ENCODE measurements at regions not wholly inside any gene's neighbourhood (a gene's known extent, or its start where the extent isn't known, plus 50 kb on each side); places are given as distances from the start of the nearest gene placed in this dataset.

DNA sequence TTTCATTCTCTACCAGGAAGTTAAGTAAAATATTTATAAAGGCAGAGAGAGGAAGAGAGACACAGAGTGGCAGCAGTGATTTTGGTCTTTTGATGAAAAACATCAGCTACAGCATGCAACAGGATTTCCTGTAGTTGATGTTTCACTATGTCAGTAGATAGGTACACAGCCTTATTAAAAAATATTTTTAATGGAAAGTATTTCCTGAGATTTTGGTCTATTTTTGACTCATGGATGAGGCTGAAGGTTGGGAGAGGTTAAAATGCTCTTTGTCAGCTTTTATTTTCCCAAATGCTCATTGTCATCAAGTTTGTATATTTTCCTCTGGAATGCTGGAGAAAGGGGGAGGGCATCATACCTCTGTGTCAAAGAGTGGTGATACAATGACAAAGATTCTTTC, 1112.5 kb downstream of the CBLN2 start:
- H3K4me3 ChIP-seq (ENCODE audit: low read length), result no peak overlapping the region
- ATAC-seq (no peak), DNase-seq (no peak)
- no peaks in the 10 kb centered on the region for H3K4me1 ChIP-seq (ENCODE audit: control insufficient read depth, insufficient read depth, low read length)
- intact Hi-C loops (cut with DNase I), result no loop called here
- H3K27me3 ChIP-seq (ENCODE audit: control insufficient read depth, insufficient read depth), result no peaks in the 10 kb centered on the region
- H3K27ac ChIP-seq (ENCODE audit: low read length), result no peak overlapping the region
- no peaks in the 10 kb centered on the region for H3K9me3 ChIP-seq (ENCODE audit: control insufficient read depth, low read length)

- no peak for ATAC-seq
- 65% methylated on average over 5 of the region's 5 CpGs for WGBS
- Histone ChIP-seq H3K9me3 (ENCODE audit: control insufficient read depth, low read length) (no peaks in the 10 kb centered on the region), H3K4me3 (ENCODE audit: low read length) (no peak overlapping the region), H3K27ac (ENCODE audit: low read length) (no peak overlapping the region), H3K4me1 (ENCODE audit: control insufficient read depth, insufficient read depth, low read length) (no peaks in the 10 kb centered on the region), H3K27me3 (ENCODE audit: control insufficient read depth, insufficient read depth) (no peaks in the 10 kb centered on the region)
- intact Hi-C loops (cut with DNase I), result no loop called here
- no peak for DNase-seq
These were observed 1113.0 kb downstream of the CBLN2 start for GRCh38 chr18:71431171-71431570.

DNA sequence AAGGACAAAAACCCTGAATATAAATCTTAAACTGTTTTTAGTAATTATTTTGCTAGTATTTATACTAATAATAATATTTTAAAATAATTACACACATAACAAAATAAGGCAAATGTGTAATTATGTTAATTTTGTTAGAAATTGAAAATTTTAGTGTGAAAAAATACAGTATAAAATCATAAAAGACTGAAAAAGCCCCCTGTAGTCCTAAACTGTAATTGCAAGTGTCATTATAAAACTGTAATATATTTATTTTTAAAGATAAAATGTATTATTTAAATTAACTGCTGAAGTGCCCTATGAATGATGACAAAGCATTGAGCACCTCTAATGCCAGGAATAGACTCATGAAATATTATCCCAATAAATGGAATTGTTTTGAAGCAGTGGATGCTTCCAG, 1117.7 kb downstream of the CBLN2 start:
- Histone ChIP-seq H3K4me1 (ENCODE audit: control insufficient read depth, insufficient read depth, low read length) (no peaks in the 10 kb centered on the region), H3K9me3 (ENCODE audit: control insufficient read depth, low read length) (no peaks in the 10 kb centered on the region), H3K27me3 (ENCODE audit: control insufficient read depth, insufficient read depth) (no peaks in the 10 kb centered on the region), H3K4me3 (ENCODE audit: low read length) (no peak overlapping the region), H3K27ac (ENCODE audit: low read length) (no peak overlapping the region)
- ATAC-seq, result no peak
- no peak for DNase-seq
- intact Hi-C loops (cut with DNase I), result no loop called here

GRCh38 chr18:71405169-71405809, 1116.4 kb downstream of the SOCS6 start:
- DNase-seq (no peak), ATAC-seq (no peak)
- Histone ChIP-seq H3K4me1 (ENCODE audit: control insufficient read depth, insufficient read depth, low read length) (no peaks in the 10 kb centered on the region), H3K27ac (ENCODE audit: low read length) (no peak overlapping the region), H3K9me3 (ENCODE audit: control insufficient read depth, low read length) (no peaks in the 10 kb centered on the region), H3K4me3 (ENCODE audit: low read length) (no peak overlapping the region), H3K27me3 (ENCODE audit: control insufficient read depth, insufficient read depth) (no peaks in the 10 kb centered on the region)
- 71% methylated on average over 8 of the region's 8 CpGs for WGBS
- intact Hi-C loops (cut with DNase I), result no loop called here

- Histone ChIP-seq H3K27me3 (ENCODE audit: control insufficient read depth, insufficient read depth) (no peaks in the 10 kb centered on the region), H3K4me1 (ENCODE audit: control insufficient read depth, insufficient read depth, low read length) (no peaks in the 10 kb centered on the region), H3K4me3 (ENCODE audit: low read length) (no peak overlapping the region), H3K27ac (ENCODE audit: low read length) (no peak overlapping the region), H3K9me3 (ENCODE audit: control insufficient read depth, low read length) (no peaks in the 10 kb centered on the region)
- no peak for DNase-seq
- WGBS, result 73% methylated on average over 2 of the region's 2 CpGs
- no peak for ATAC-seq
- intact Hi-C loops (cut with DNase I), result no loop called here
These were observed 1114.7 kb downstream of the SOCS6 start for GRCh38 chr18:71403501-71403900.

DNA sequence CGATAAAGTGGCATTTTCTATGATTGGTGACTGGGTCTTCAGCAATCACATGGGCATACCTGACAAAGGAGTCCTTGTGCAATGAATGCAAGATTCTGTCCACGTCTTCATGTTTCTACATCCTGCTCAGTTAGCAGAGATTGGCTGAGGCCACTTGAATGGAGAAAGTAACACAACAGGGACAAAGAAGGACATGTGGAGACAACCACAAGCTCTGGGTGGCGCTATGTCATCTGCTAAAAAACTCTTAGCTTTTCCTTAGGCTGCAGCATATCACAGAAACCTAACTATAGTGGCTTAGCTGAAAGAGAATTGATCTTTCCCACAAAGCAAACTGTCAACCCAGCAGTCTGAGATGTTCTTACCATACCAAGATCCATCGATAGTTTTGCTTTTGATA, 1109.7 kb downstream of the SOCS6 start:
- 45% methylated on average over 4 of the region's 4 CpGs for WGBS
- DNase-seq (no peak), ATAC-seq (no peak)
- H3K27me3 ChIP-seq (ENCODE audit: control insufficient read depth, insufficient read depth), result no peaks in the 10 kb centered on the region
- intact Hi-C loops (cut with DNase I), result no loop called here
- no peaks in the 10 kb centered on the region for H3K9me3 ChIP-seq (ENCODE audit: control insufficient read depth, low read length)
- no peak overlapping the region for H3K27ac ChIP-seq (ENCODE audit: low read length)
- no peaks in the 10 kb centered on the region for H3K4me1 ChIP-seq (ENCODE audit: control insufficient read depth, insufficient read depth, low read length)
- H3K4me3 ChIP-seq (ENCODE audit: low read length), result no peak overlapping the region

DNA sequence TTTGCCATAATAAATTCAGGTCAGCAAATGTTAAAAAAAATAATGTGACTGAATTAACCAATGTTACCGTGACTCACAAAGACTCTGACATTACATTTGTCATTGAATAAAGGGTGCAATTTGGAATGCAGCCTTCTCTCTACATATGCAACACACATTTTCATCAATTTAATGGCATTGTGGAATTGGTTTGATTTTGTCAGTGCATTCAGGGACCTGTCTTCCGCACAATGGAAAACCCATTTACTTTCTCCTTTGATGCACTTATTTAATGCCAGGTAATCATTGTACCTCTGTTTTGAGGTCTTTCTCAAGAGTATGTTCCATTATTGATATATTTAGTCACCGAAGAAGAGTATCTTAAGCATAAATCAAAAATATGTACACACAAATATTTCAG, 1099.3 kb downstream of the SOCS6 start:
- DNase-seq, result no peak
- 92% methylated on average over 3 of the region's 3 CpGs for WGBS

GRCh38 chr18:71374294-71375000, 1085.6 kb downstream of the SOCS6 start:
- Histone ChIP-seq H3K27me3 (ENCODE audit: control insufficient read depth, insufficient read depth) (no peaks in the 10 kb centered on the region), H3K4me1 (ENCODE audit: control insufficient read depth, insufficient read depth, low read length) (no peaks in the 10 kb centered on the region), H3K4me3 (ENCODE audit: low read length) (no peak overlapping the region), H3K27ac (ENCODE audit: low read length) (no peak overlapping the region), H3K9me3 (ENCODE audit: control insufficient read depth, low read length) (no peaks in the 10 kb centered on the region)
- intact Hi-C loops (cut with DNase I), result no loop called here
- ATAC-seq (no peak), DNase-seq (no peak)
- WGBS, result 51% methylated on average over 5 of the region's 5 CpGs

More for the DNA sequence above, 1099.3 kb downstream of the SOCS6 start:
- no peaks in the 10 kb centered on the region for H3K9me3 ChIP-seq (ENCODE audit: control insufficient read depth, low read length)
- intact Hi-C loops (cut with DNase I), result loop anchor here in 1 of 4 donors (10.0 kb wide), 1 partner anchor 63 kb away; no protein-coding TSS in a partner anchor
- no peak for ATAC-seq
- no peak overlapping the region for H3K27ac ChIP-seq (ENCODE audit: low read length)
- H3K4me1 ChIP-seq (ENCODE audit: control insufficient read depth, insufficient read depth, low read length), result no peaks in the 10 kb centered on the region
- no peaks in the 10 kb centered on the region for H3K27me3 ChIP-seq (ENCODE audit: control insufficient read depth, insufficient read depth)
- no peak overlapping the region for H3K4me3 ChIP-seq (ENCODE audit: low read length)

DNA sequence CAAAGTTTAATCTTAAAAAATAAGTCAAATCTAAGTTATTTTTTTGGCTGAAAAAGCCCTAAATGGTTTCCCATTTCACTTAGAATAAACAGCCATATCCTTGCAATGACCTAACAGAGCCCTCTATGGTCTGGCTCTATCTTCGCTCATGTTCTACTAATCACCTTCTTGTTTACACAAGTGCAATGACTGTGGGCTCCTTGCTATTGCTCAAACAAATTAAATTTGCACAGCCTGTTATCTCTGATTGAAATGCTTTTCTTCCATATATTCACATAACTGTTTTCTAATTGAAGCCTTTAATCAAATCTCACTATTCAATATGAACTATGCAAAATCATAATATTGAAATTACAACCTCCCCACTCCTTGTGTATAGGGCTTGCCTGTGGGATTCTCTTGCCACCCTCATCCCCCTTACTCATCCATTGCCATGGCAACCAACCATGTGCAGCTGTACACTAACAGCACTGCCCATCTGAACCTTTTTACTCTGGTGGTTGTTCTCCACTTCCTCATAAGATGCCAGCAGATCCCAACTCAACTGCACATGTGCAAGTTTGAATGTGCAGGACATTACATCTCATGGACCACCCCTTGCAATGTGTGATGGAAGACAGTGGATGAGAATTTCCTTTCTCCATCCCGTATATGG, 1083.2 kb downstream of the SOCS6 start:
- 91% methylated on average over 2 of the region's 2 CpGs for WGBS
- Histone ChIP-seq H3K27me3 (ENCODE audit: control insufficient read depth, insufficient read depth) (no peaks in the 10 kb centered on the region), H3K27ac (ENCODE audit: low read length) (no peak overlapping the region), H3K9me3 (ENCODE audit: control insufficient read depth, low read length) (no peaks in the 10 kb centered on the region), H3K4me1 (ENCODE audit: control insufficient read depth, insufficient read depth, low read length) (no peaks in the 10 kb centered on the region), H3K4me3 (ENCODE audit: low read length) (no peak overlapping the region)
- no peak for DNase-seq
- intact Hi-C loops (cut with DNase I), result no loop called here
- ATAC-seq, result no peak

- 55% methylated on average over 7 of the region's 7 CpGs for WGBS
- ATAC-seq, result no peak
These were observed 1082.0 kb downstream of the SOCS6 start for GRCh38 chr18:71370671-71371445.

GRCh38 chr18:71370095-71370494, 1081.2 kb downstream of the SOCS6 start:
- 90% methylated on average over 2 of the region's 2 CpGs for WGBS
- ATAC-seq (no peak), DNase-seq (no peak)
- Histone ChIP-seq H3K27ac (ENCODE audit: low read length) (no peak overlapping the region), H3K4me1 (ENCODE audit: control insufficient read depth, insufficient read depth, low read length) (no peaks in the 10 kb centered on the region), H3K9me3 (ENCODE audit: control insufficient read depth, low read length) (no peaks in the 10 kb centered on the region), H3K4me3 (ENCODE audit: low read length) (no peak overlapping the region), H3K27me3 (ENCODE audit: control insufficient read depth, insufficient read depth) (no peaks in the 10 kb centered on the region)
- intact Hi-C loops (cut with DNase I), result no loop called here

More at GRCh38 chr18:71370671-71371445, 1082.0 kb downstream of the SOCS6 start:
- intact Hi-C loops (cut with DNase I), result no loop called here
- Histone ChIP-seq H3K4me1 (ENCODE audit: control insufficient read depth, insufficient read depth, low read length) (no peaks in the 10 kb centered on the region), H3K9me3 (ENCODE audit: control insufficient read depth, low read length) (no peaks in the 10 kb centered on the region), H3K4me3 (ENCODE audit: low read length) (no peak overlapping the region), H3K27ac (ENCODE audit: low read length) (no peak overlapping the region), H3K27me3 (ENCODE audit: control insufficient read depth, insufficient read depth) (no peaks in the 10 kb centered on the region)
- DNase-seq, result no peak

All from right cardiac atrium (tissue), 5 donors.